ENCODE measurements at regions not wholly inside any gene's neighbourhood (a gene's known extent, or its start where the extent isn't known, plus 50 kb on each side); places are given as distances from the start of the nearest gene placed in this dataset.

DNA sequence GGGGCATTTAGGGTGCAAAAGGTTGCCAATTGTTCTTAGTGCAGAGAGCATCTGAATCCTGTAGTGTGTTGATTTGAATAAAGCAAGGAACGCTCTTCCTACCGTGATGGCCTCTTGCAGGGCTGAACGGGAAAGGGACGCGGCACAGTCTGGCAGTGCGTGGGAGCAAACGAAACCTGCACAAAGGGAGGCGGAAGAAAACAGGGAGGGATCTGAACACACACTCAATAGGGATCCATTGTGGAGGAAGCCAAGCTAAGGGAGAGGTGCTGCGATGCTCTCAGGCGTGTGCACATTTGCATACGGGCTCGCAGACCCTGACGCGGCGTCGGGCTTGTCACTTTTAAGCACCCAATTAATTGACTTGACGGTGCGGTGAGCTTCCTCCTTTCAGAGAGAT is 414.0 kb upstream of the IRX1 start:
- peak overlapping the region; percentile 2 for H2AFZ ChIP-seq (ENCODE audit: low read depth, low read length)
- no peak overlapping the region for H3K4me3 ChIP-seq (ENCODE audit: low read length)
- no peaks in the 10 kb centered on the region for H3K36me3 ChIP-seq (ENCODE audit: insufficient read depth, low read length)

DNA sequence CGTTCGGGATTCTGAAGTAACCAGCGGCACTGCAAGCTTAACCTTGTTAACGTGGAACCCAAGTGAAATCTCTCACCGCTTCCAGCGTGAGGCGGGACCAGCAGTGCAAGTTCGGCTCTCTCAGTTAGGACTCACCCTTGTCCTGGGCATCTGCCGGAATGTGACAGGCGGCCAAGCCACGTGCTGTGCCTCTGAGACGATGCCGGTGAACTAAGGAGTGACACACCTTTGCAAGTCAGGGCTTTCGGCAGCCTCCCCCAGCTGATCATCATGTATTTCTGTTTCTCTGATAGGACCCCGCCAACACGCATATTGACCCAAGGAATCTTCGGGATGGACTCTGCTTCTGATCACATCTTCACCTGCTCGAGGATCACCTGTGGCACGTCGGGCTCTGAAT is 415.0 kb upstream of the IRX1 start:
- Histone ChIP-seq H3K4me1 (ENCODE audit: insufficient read depth, low read length) (no peaks in the 10 kb centered on the region), H3K27me3 (ENCODE audit: insufficient read depth, low read length) (no peaks in the 10 kb centered on the region), H3K9me3 (ENCODE audit: low read length) (no peaks in the 10 kb centered on the region), H3K4me3 (ENCODE audit: low read length) (no peak overlapping the region), H2AFZ (ENCODE audit: low read depth, low read length) (no peak overlapping the region), H3K36me3 (ENCODE audit: insufficient read depth, low read length) (no peaks in the 10 kb centered on the region)

More for the DNA sequence above, 414.0 kb upstream of the IRX1 start:
- Histone ChIP-seq H3K27me3 (ENCODE audit: insufficient read depth, low read length) (no peaks in the 10 kb centered on the region), H3K9me3 (ENCODE audit: low read length) (no peaks in the 10 kb centered on the region), H3K4me1 (ENCODE audit: insufficient read depth, low read length) (peaks cover 5% of the 10 kb centered on the region)

DNA sequence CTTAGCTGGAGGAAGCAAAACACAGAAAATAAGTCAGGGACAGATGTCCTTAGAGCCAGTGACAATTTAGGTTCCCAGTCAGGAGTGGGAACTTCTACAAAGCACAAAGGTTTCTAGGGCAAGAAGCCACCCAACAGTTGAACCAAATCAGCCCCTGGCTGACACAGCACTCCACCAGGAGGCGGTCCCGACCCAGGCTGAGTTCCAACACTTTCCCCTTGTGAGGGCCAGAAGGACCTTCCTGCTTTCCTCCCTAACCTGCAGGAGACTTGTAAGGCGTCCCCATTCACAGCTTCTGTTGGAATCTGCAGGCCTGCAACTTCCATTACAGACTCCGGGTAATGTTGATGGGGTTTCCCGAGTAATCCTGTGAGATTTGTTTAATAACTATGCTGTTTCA is 416.4 kb upstream of the IRX1 start:
- H3K36me3 ChIP-seq (ENCODE audit: insufficient read depth, low read length), result no peaks in the 10 kb centered on the region
- no peak overlapping the region for H3K4me3 ChIP-seq (ENCODE audit: low read length)
- no peaks in the 10 kb centered on the region for H3K9me3 ChIP-seq (ENCODE audit: low read length)
- no peaks in the 10 kb centered on the region for H3K4me1 ChIP-seq (ENCODE audit: insufficient read depth, low read length)
- H3K27me3 ChIP-seq (ENCODE audit: insufficient read depth, low read length), result no peaks in the 10 kb centered on the region
- no peak overlapping the region for H2AFZ ChIP-seq (ENCODE audit: low read depth, low read length)

DNA sequence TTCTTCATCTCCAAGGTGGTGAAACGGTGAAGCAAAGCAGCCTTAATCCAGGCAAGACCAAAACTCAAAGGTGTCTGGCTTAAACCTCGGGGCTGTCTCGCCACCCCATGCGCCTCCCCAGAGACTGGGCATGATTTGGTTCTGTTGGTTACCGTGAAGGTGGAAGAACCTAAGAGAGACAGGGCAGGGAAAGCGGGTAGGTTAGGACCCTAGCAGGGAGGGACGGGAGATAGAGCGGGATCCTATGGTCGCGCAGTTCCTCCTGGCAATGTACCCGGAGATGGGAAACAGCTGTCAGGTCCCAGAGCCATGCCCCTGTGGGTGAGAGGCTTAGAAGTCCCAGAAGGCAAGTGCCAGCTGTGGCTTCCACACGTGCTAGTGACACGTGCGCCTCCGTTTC is 418.3 kb upstream of the IRX1 start:
- H2AFZ ChIP-seq (ENCODE audit: low read depth, low read length), result no peak overlapping the region
- no peaks in the 10 kb centered on the region for H3K4me1 ChIP-seq (ENCODE audit: insufficient read depth, low read length)
- H3K4me3 ChIP-seq (ENCODE audit: low read length), result no peak overlapping the region
- H3K36me3 ChIP-seq (ENCODE audit: insufficient read depth, low read length), result no peaks in the 10 kb centered on the region
- H3K9me3 ChIP-seq (ENCODE audit: low read length), result peaks cover 2% of the 10 kb centered on the region
- no peaks in the 10 kb centered on the region for H3K27me3 ChIP-seq (ENCODE audit: insufficient read depth, low read length)

DNA sequence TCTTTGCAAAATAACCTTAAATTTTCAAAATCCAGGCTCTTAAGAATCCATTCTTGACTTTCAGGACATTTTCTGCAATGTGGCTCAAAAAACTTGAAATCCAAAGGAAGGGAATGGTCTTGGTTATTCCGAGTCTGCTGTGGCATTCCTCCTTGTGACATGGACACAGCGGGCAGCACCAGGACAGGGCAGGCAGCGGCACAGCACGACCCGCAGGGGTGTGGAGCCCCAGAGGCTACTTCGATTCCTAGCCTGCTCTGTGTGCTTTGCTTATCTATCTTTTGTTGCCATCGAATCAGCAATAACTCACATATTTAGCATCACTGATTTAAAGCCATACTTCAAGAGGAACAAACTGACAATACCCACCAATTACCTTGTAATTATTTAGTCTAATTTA is 420.2 kb upstream of the IRX1 start:
- Histone ChIP-seq H3K4me1 (ENCODE audit: insufficient read depth, low read length) (no peaks in the 10 kb centered on the region), H3K27me3 (ENCODE audit: insufficient read depth, low read length) (no peaks in the 10 kb centered on the region), H2AFZ (ENCODE audit: low read depth, low read length) (no peak overlapping the region), H3K4me3 (ENCODE audit: low read length) (no peak overlapping the region), H3K36me3 (ENCODE audit: insufficient read depth, low read length) (no peaks in the 10 kb centered on the region), H3K9me3 (ENCODE audit: low read length) (peaks cover 2% of the 10 kb centered on the region)

DNA sequence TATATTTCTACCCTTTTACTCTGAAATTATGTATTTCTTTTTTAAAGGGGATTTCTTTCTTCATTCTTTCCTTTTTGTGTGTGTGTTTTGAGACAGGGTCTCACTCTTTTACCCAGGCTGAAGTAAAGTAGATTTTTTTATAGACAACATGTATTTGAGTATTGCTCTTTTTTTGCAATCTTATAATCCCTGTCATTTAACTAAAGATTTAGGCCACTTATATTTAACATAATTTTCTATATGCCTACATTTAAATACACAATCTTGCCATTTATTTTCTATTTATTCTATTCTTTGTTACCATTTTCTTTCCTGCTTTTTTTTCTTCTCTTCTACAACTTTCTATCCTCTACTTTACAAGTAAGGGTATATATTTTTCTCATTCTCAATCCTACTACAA is 416.0 kb upstream of the IRX2 start:
- H3K36me3 ChIP-seq (ENCODE audit: insufficient read depth, low read length), result no peaks in the 10 kb centered on the region
- no peak overlapping the region for H2AFZ ChIP-seq (ENCODE audit: low read depth, low read length)
- no peak overlapping the region for H3K4me3 ChIP-seq (ENCODE audit: low read length)
- H3K4me1 ChIP-seq (ENCODE audit: insufficient read depth, low read length), result no peaks in the 10 kb centered on the region
- H3K27me3 ChIP-seq (ENCODE audit: insufficient read depth, low read length), result no peaks in the 10 kb centered on the region
- peaks cover 3% of the 10 kb centered on the region for H3K9me3 ChIP-seq (ENCODE audit: low read length)

DNA sequence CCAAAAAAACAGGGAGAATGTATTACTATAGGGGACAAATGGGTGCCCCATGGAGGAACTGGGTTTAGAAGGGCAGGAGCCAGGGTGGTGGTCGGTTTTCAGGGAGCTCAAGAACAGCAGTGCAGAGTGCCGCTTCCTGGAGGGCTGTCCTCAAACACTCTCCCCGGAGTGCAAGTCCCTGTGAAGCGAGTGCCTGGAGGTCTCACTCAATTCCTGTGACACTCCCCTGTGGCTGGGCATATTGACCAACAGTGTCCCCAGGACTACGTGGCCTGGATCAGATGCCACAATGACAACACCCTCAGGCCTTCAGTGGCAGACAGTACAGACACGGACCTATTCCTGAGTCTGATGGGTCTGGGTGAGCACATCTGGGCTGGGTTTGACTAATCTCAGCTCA is 412.1 kb upstream of the IRX2 start:
- Histone ChIP-seq H3K9me3 (ENCODE audit: low read length) (peaks cover 3% of the 10 kb centered on the region), H2AFZ (ENCODE audit: low read depth, low read length) (no peak overlapping the region), H3K36me3 (ENCODE audit: insufficient read depth, low read length) (no peaks in the 10 kb centered on the region), H3K4me3 (ENCODE audit: low read length) (no peak overlapping the region), H3K27me3 (ENCODE audit: insufficient read depth, low read length) (no peaks in the 10 kb centered on the region), H3K4me1 (ENCODE audit: insufficient read depth, low read length) (no peaks in the 10 kb centered on the region)

DNA sequence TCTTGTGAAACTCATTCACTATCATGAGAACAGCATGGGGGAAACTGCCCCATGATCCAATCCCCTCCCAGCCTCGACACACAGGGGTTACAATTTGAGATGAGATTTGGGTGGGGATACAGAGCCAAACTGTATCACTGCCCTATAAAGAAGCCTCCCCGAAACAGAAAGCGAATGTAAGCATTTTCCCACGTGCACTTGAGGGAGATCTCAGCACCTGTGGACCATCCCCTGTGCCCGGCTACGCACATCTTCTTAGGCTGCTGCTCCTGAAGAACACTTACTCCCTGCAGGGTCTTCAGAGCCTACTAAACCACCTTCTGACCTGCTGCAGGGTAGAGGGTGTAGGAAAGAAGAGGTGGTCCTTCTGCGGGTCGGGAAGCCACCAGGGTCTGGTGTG is 410.2 kb upstream of the IRX2 start:
- H3K9me3 ChIP-seq (ENCODE audit: low read length), result peaks cover 3% of the 10 kb centered on the region
- no peaks in the 10 kb centered on the region for H3K4me1 ChIP-seq (ENCODE audit: insufficient read depth, low read length)
- no peaks in the 10 kb centered on the region for H3K27me3 ChIP-seq (ENCODE audit: insufficient read depth, low read length)
- H3K4me3 ChIP-seq (ENCODE audit: low read length), result no peak overlapping the region
- no peak overlapping the region for H2AFZ ChIP-seq (ENCODE audit: low read depth, low read length)
- no peaks in the 10 kb centered on the region for H3K36me3 ChIP-seq (ENCODE audit: insufficient read depth, low read length)

DNA sequence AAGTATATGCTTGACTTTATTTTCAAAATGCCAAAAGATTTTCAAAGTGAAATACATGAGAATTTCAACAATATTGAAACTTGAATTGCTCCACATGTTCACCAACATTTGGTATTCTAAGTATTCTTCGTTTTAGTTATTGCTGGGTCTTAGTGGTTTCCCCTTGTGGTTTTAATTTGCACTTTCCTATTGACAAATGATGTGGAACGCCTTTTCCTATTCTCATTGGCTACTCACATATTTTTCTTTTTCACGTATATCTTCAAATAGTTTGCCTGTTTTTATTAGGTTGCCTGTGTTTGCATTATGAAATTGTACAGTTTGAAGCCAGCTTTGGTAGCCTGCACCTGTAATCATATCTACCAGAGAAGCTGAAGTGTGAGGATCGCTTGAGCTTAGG is 405.7 kb upstream of the IRX2 start:
- H3K4me1 ChIP-seq (ENCODE audit: insufficient read depth, low read length), result no peaks in the 10 kb centered on the region
- H2AFZ ChIP-seq (ENCODE audit: low read depth, low read length), result no peak overlapping the region
- no peaks in the 10 kb centered on the region for H3K27me3 ChIP-seq (ENCODE audit: insufficient read depth, low read length)
- H3K4me3 ChIP-seq (ENCODE audit: low read length), result no peak overlapping the region
- H3K9me3 ChIP-seq (ENCODE audit: low read length), result no peaks in the 10 kb centered on the region
- no peaks in the 10 kb centered on the region for H3K36me3 ChIP-seq (ENCODE audit: insufficient read depth, low read length)

DNA sequence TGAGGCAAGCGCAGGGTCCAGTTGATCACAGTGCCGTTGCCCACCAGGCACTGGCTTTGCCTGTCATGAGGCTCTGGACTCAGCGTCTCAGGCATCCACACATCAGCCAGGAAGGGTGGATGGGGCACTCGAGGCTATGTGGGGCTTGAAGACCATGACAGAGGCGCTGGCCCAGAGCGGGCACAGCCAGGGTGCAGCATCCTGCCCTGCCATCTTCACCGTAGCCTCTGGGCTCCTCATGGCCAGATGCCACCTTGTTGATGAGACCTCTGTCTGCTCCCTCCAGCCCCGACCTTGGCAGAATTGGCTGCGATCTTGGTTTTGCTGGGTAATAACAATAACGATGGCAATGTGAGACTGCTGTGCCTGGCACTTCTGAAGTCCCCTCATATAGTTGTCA is 404.2 kb upstream of the IRX2 start:
- Histone ChIP-seq H3K4me3 (ENCODE audit: low read length) (no peak overlapping the region), H2AFZ (ENCODE audit: low read depth, low read length) (no peak overlapping the region), H3K36me3 (ENCODE audit: insufficient read depth, low read length) (no peaks in the 10 kb centered on the region), H3K9me3 (ENCODE audit: low read length) (no peaks in the 10 kb centered on the region), H3K27me3 (ENCODE audit: insufficient read depth, low read length) (no peaks in the 10 kb centered on the region), H3K4me1 (ENCODE audit: insufficient read depth, low read length) (no peaks in the 10 kb centered on the region)

DNA sequence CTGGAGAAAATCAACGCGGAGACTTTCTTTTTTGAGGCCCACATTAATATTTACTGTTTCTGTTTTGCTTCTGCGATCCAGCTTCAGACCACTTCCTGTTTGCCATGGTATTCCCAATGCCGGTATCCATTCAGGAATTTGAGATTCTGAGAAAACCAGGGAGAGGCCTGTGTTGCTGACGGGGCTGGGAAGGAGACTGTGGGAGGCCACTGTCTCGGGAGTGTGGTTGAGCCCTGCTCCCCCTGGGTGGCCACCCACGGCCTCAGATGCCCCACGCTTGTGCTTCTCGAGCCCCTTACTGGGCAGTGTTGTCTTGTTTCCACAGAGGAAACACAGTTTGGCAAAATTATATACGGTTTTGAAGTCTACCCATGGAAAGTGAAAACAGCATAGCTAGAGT is 403.6 kb upstream of the IRX2 start:
- H3K27me3 ChIP-seq (ENCODE audit: insufficient read depth, low read length), result no peaks in the 10 kb centered on the region
- H3K4me3 ChIP-seq (ENCODE audit: low read length), result no peak overlapping the region
- no peaks in the 10 kb centered on the region for H3K36me3 ChIP-seq (ENCODE audit: insufficient read depth, low read length)
- H2AFZ ChIP-seq (ENCODE audit: low read depth, low read length), result no peak overlapping the region
- H3K9me3 ChIP-seq (ENCODE audit: low read length), result no peaks in the 10 kb centered on the region
- H3K4me1 ChIP-seq (ENCODE audit: insufficient read depth, low read length), result no peaks in the 10 kb centered on the region

DNA sequence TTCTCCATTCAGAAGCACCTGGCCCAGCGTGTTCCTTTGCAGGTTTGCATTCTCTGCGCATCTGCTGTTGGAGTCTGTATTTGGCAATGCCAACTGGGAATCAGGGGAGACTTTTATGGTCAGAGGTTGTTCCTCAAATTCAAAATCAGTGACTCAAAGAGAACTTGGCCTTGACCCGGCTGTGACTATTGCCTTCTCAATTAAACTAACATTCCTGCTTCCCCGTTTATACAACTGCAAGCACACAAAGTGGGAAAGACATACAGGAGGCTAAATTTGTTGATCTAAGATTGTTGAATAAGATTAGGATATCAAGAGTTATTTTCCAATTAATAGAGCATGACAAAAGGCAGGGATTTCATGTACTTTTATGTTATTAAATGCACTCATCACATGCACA is 402.4 kb upstream of the IRX2 start:
- Histone ChIP-seq H3K4me1 (ENCODE audit: insufficient read depth, low read length) (no peaks in the 10 kb centered on the region), H3K27me3 (ENCODE audit: insufficient read depth, low read length) (no peaks in the 10 kb centered on the region), H2AFZ (ENCODE audit: low read depth, low read length) (no peak overlapping the region), H3K4me3 (ENCODE audit: low read length) (no peak overlapping the region), H3K9me3 (ENCODE audit: low read length) (no peaks in the 10 kb centered on the region), H3K36me3 (ENCODE audit: insufficient read depth, low read length) (no peaks in the 10 kb centered on the region)

DNA sequence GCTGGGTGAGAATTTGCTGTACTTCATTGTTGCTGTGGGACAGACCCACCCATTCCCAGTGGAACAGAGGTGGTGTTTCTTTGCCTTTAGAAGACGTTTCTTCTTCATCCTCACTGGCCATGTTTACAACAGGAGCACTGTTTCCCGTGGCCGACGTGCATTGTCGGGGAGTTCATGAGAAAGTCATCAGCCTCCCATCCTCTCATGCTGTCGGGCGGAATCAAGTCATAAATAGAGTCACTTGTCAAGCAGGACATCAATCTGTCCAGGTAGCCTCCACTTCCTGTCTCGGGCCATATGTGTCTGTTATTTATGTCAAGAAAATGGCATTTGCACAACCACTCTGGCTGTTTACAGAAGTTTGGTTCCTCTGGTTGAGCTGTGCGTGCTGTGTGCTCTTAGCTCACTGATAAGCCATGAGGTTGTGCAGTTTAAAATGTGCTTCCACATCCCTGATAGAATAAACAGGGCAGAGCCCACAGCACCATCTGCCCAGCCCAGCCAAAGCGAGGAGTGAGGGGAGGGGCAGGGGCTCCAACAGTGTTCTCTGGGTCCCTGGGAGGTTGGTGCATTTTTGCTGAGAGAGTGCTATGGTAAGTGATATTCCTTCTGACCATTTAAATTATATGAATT is 401.9 kb upstream of the IRX2 start:
- no peaks in the 10 kb centered on the region for H3K4me1 ChIP-seq (ENCODE audit: insufficient read depth, low read length)
- no peaks in the 10 kb centered on the region for H3K9me3 ChIP-seq (ENCODE audit: low read length)
- H2AFZ ChIP-seq (ENCODE audit: low read depth, low read length), result no peak overlapping the region
- no peaks in the 10 kb centered on the region for H3K36me3 ChIP-seq (ENCODE audit: insufficient read depth, low read length)
- H3K4me3 ChIP-seq (ENCODE audit: low read length), result no peak overlapping the region
- H3K27me3 ChIP-seq (ENCODE audit: insufficient read depth, low read length), result no peaks in the 10 kb centered on the region

DNA sequence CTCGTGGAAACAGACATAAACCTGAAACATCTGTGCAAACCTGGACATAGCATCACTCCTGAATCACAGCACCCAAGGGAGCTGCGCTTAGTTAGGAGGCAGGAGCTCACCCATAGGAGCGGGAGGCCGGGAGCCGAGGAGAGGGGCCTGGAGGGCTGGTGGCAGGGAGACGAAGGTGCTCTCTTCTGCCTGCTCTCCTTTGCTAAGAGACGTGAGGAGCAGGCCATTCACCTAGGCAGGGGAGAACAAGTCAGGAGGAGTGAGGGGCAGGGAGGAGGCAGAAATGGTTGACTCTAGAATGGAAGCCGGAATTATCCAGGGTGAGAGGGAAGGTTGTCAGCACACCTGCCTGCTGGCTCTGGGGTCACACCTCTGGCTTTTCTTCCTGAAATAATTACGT is 398.4 kb upstream of the IRX2 start:
- no peak overlapping the region for H3K4me3 ChIP-seq (ENCODE audit: low read length)
- no peaks in the 10 kb centered on the region for H3K9me3 ChIP-seq (ENCODE audit: low read length)
- no peaks in the 10 kb centered on the region for H3K27me3 ChIP-seq (ENCODE audit: insufficient read depth, low read length)
- no peak overlapping the region for H2AFZ ChIP-seq (ENCODE audit: low read depth, low read length)
- no peaks in the 10 kb centered on the region for H3K4me1 ChIP-seq (ENCODE audit: insufficient read depth, low read length)
- H3K36me3 ChIP-seq (ENCODE audit: insufficient read depth, low read length), result no peaks in the 10 kb centered on the region

All from neuron (in vitro differentiated cells).